IMR-90 (cell line): ENCODE measurements at regions not wholly inside any gene's neighbourhood (a gene's known extent, or its start where the extent isn't known, plus 50 kb on each side); places are given as distances from the start of the nearest gene placed in this dataset.

Source experiments
- ATAC-seq: fragments of 200-7000 bp; cut with Tn5 transposase; 2 replicates; pipeline ENCODE4 v1.9.1; 2020; ENCODE audit warnings: low read depth, mild to moderate bottlenecking, moderate library complexity
- BruUV-seq: library from RNA; stranded (reverse); fragments of 400-500 nt; replicated peaks from 2 replicates; lab custom pipeline; 2021; lab: Mats Ljungman, UMichigan
- CTCF ChIA-PET: fragments of 300-600 bp; formaldehyde crosslinking; extraction: SDS; loops from one replicate; lab custom pipeline; 2021; ENCODE audit warnings: antibody characterized with exemption; lab: Yijun Ruan, JAX
- POLR2A ChIA-PET: fragments of 300-600 bp; sonication (Branson Sonifier 250); formaldehyde crosslinking; loops from one replicate; lab custom pipeline; 2022; ENCODE audit warnings: antibody characterized with exemption; ENCODE audit not compliant: unreplicated experiment; lab: Charles Lee
- DNase-seq: peaks from one replicate; pipeline ENCODE4 v3.0.0; 2013
- H2AFZ ChIP-seq: replicated peaks from 2 replicates; pipeline ENCODE3; 2013; ENCODE audit warnings: low read length, mild to moderate bottlenecking; ENCODE audit not compliant: poor library complexity
- H2AK5ac ChIP-seq: 2 replicates; pipeline ENCODE4 v1.6.1; 2013; ENCODE audit warnings: low read depth, low read length, inconsistent platforms
- H2AK9ac ChIP-seq: replicated peaks from 2 replicates; pipeline ENCODE3; 2013; ENCODE audit warnings: mild to moderate bottlenecking, low read depth, low read length, moderate library complexity; ENCODE audit not compliant: poor library complexity
- H2BK120ac ChIP-seq: 2 replicates; pipeline ENCODE4 v1.6.1; 2013; ENCODE audit warnings: low read depth, low read length, inconsistent platforms
- H2BK15ac ChIP-seq: 3 replicates; pipeline ENCODE4 v1.6.1; 2013; ENCODE audit warnings: low read depth, low read length, inconsistent platforms
- H2BK20ac ChIP-seq: 2 replicates; pipeline ENCODE4 v1.6.1; 2013; ENCODE audit warnings: low read depth, mild to moderate bottlenecking, inconsistent platforms, low read length, moderate library complexity
- H2BK5ac ChIP-seq: 2 replicates; pipeline ENCODE4 v1.6.1; 2013; ENCODE audit warnings: mild to moderate bottlenecking, low read depth, low read length, inconsistent platforms; ENCODE audit not compliant: poor library complexity, severe bottlenecking
- H3K14ac ChIP-seq: replicated peaks from 2 replicates; pipeline ENCODE4 v1.6.1; 2013; ENCODE audit warnings: low read depth, low read length, inconsistent platforms
- H3K18ac ChIP-seq: 2 replicates; pipeline ENCODE4 v1.6.1; 2013; ENCODE audit warnings: low read depth, low read length, control low read depth
- H3K23ac ChIP-seq: 2 replicates; pipeline ENCODE4 v1.6.1; 2013; ENCODE audit warnings: low read depth, low read length, inconsistent platforms
- H3K27ac ChIP-seq: 2 replicates; pipeline ENCODE4 v1.5.1; 2013; ENCODE audit warnings: mild to moderate bottlenecking, control low read depth, low read length; ENCODE audit not compliant: insufficient read depth
- H3K27me3 ChIP-seq: 2 replicates; pipeline ENCODE4 v1.6.1; 2013; ENCODE audit warnings: low read length; ENCODE audit not compliant: control insufficient read depth, insufficient read depth
- H3K36me3 ChIP-seq: 2 replicates; pipeline ENCODE4 v1.6.1; 2013; ENCODE audit warnings: low read length, mixed read lengths; ENCODE audit not compliant: control insufficient read depth, insufficient read depth
- H3K4ac ChIP-seq: 2 replicates; pipeline ENCODE4 v1.6.1; 2013; ENCODE audit warnings: low read depth, low read length, inconsistent platforms
- H3K4me1 ChIP-seq: 2 replicates; pipeline ENCODE4 v1.6.1; 2013; ENCODE audit warnings: low read length, mixed read lengths; ENCODE audit not compliant: control insufficient read depth, insufficient read depth
- H3K4me2 ChIP-seq: 2 replicates; pipeline ENCODE4 v1.6.1; 2013; ENCODE audit warnings: low read depth, mild to moderate bottlenecking, control low read depth, low read length, moderate library complexity
- H3K4me3 ChIP-seq: 2 replicates; pipeline ENCODE4 v1.5.1; 2013; ENCODE audit warnings: low read depth, mild to moderate bottlenecking, control low read depth, low read length, moderate library complexity; ENCODE audit not compliant: insufficient read depth
- H3K56ac ChIP-seq: 2 replicates; pipeline ENCODE4 v1.6.1; 2013; ENCODE audit warnings: low read length, inconsistent platforms; ENCODE audit not compliant: insufficient read depth; ENCODE audit errors: extremely low read depth
- H3K79me1 ChIP-seq, 2 experiments: 2 replicates each; pipeline ENCODE4 v1.6.1; 2013; ENCODE audit warnings: low read length in 2 of 2, inconsistent platforms in 1 of 2, low read depth in 1 of 2
- H3K9ac ChIP-seq: 2 replicates; pipeline ENCODE4 v1.6.1; 2013; ENCODE audit warnings: low read depth, low read length, control low read depth
- H3K9me1 ChIP-seq: 2 replicates; pipeline ENCODE4 v1.6.1; 2013; ENCODE audit warnings: low read length, inconsistent platforms; ENCODE audit not compliant: insufficient read depth
- H3K9me3 ChIP-seq: 2 replicates; pipeline ENCODE4 v1.6.1; 2013; ENCODE audit warnings: low read length; ENCODE audit not compliant: control insufficient read depth, insufficient read depth
- H4K20me1 ChIP-seq: 2 replicates; pipeline ENCODE4 v1.6.1; 2013; ENCODE audit warnings: low read length, inconsistent platforms; ENCODE audit not compliant: insufficient read depth
- H4K5ac ChIP-seq: 2 replicates; pipeline ENCODE4 v1.6.1; 2013; ENCODE audit warnings: mild to moderate bottlenecking, low read depth, low read length, control low read depth
- H4K8ac ChIP-seq, 2 experiments: 2 replicates each; pipeline ENCODE4 v1.6.1; 2013; ENCODE audit warnings: low read depth in 2 of 2, low read length in 2 of 2, control low read depth in 1 of 2, inconsistent platforms in 1 of 2
- H4K91ac ChIP-seq: 2 replicates; pipeline ENCODE4 v1.6.1; 2013; ENCODE audit warnings: low read depth, low read length, inconsistent platforms; ENCODE audit not compliant: insufficient read depth
- BHLHE40 ChIP-seq: fragments of 150-350 bp; IDR thresholded peaks from 2 replicates; pipeline ENCODE4 v1.6.1; 2016; ENCODE audit warnings: mild to moderate bottlenecking, low read depth, low read length
- CEBPB ChIP-seq: IDR thresholded peaks from 2 replicates; pipeline ENCODE4 v1.6.1; 2012; ENCODE audit warnings: low read depth, low read length, improper control_type of control experiment
- MAFK ChIP-seq: IDR thresholded peaks from 2 replicates; pipeline ENCODE4 v1.6.1; 2012; ENCODE audit warnings: low read depth, low read length, improper control_type of control experiment
- MAZ ChIP-seq: IDR thresholded peaks from 2 replicates; pipeline ENCODE4 v1.6.1; 2012; ENCODE audit warnings: low read depth, mild to moderate bottlenecking, low read length, improper control_type of control experiment, moderate library complexity, borderline replicate concordance
- MXI1 ChIP-seq: IDR thresholded peaks from 2 replicates; pipeline ENCODE4 v1.6.1; 2012; ENCODE audit warnings: low read depth, mild to moderate bottlenecking, low read length, moderate library complexity, borderline replicate concordance
- NFE2L2 ChIP-seq: fragments of 150-350 bp; IDR thresholded peaks from 2 replicates; pipeline ENCODE4 v1.6.1; 2016; ENCODE audit warnings: low read depth, mild to moderate bottlenecking, low read length
- POLR2A ChIP-seq: IDR thresholded peaks from 2 replicates; pipeline ENCODE4 v1.6.1; 2012; ENCODE audit warnings: mild to moderate bottlenecking, low read depth, low read length
- RCOR1 ChIP-seq: IDR thresholded peaks from 2 replicates; pipeline ENCODE4 v1.6.1; 2012; ENCODE audit warnings: mild to moderate bottlenecking, low read length, improper control_type of control experiment; ENCODE audit not compliant: insufficient replicate concordance
- WGBS, 2 experiments: methylation state at CpG; one replicate each; pipeline versions ENCODE4 v1.1.5 to v1.1.7; 2013; ENCODE audit warnings: missing lambda C conversion rate in 2 of 2; ENCODE audit not compliant: insufficient read length in 1 of 2; ENCODE audit errors: extremely low coverage in 2 of 2; 5-methylcytosine and 5-hydroxymethylcytosine counted together
- dilution Hi-C: fragments of 300-500 bp; cut with HindIII; formaldehyde crosslinking; loops from one replicate; pipeline ENCODE4 v1.14.3; 2018; ENCODE audit warnings: low sequenced_read_pairs; ENCODE audit not compliant: unreplicated experiment
- in situ Hi-C: fragments of 300-500 bp; cut with MboI; formaldehyde crosslinking; loops from 3 replicates; pipeline ENCODE4 v1.14.3; 2019; ENCODE audit warnings: low sequenced_read_pairs, inconsistent platforms, mixed read lengths
- intact Hi-C: fragments of 100-400 bp; cut with micrococcal nuclease; formaldehyde crosslinking; loops from 2 replicates; pipeline ENCODE4 v1.10.0; 2022
- TF ChIP-seq, protein P1 (sequence below): fragments of 150-350 bp; IDR thresholded peaks from 2 replicates; pipeline ENCODE4 v1.6.1; 2016; ENCODE audit warnings: low read depth, mild to moderate bottlenecking, low read length, moderate library complexity, borderline replicate concordance
- TF ChIP-seq, protein P2 (sequence below): fragments of 150-350 bp; IDR thresholded peaks from 2 replicates; pipeline ENCODE4 v1.6.1; 2017; ENCODE audit warnings: mild to moderate bottlenecking, antibody characterized with exemption, low read length, low read depth

DNA sequence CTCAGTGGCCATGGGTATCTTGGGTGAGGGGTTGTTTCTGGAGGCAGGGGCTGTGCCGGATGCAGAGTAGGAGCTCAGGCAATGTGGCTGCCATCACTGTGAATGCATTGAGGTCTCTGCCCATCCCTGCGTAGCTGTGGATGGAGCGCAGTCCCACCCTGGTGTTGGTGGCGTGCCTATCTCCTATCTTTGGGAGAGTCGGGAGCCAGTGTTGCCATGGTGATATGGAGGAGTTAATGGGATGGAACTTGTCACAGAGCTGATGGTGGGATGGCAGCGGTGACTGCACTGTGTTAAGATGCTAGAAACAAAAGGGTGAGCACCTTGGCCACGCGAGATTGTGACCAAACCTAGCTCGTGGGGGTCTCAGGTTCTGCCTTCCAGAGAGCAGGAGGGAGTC, 197.3 kb downstream of the MELK start:
- ATAC-seq (no peak), DNase-seq (no peak)
- Histone ChIP-seq H3K27ac (no peak overlapping the region), H4K20me1 (no peaks in the 10 kb centered on the region; the same call in 1 of the 2 replicates), H3K23ac (no peak overlapping the region), H3K4me2 (no peak overlapping the region), H2AK5ac (no peak overlapping the region), H2BK120ac (no peak overlapping the region), H3K4me1 (no peaks in the 10 kb centered on the region), H4K8ac (no peak overlapping the region), H2BK20ac (no peak overlapping the region), H3K9ac (no peak overlapping the region), H4K5ac (no peak overlapping the region), H3K56ac (no peak overlapping the region), H2AK9ac (no peak overlapping the region), H3K18ac (no peak overlapping the region), H3K4me3 (no peak overlapping the region), H3K9me1 (no peaks in the 10 kb centered on the region), H2BK5ac (no peak overlapping the region), H3K27me3 (peaks cover 8% of the 10 kb centered on the region), H3K36me3 (no peaks in the 10 kb centered on the region), H3K9me3 (peaks cover 7% of the 10 kb centered on the region), H3K79me1 (no peaks in the 10 kb centered on the region), H4K91ac (no peak overlapping the region), H3K4ac (no peak overlapping the region), H2BK15ac (no peak overlapping the region), H2AFZ (no peak overlapping the region), H3K14ac (no peak overlapping the region)
- BruUV-seq: no TSS peak
- ChIA-PET POLR2A (no interaction called here), CTCF (no interaction called here)
- intact Hi-C loops (no loop called here), dilution Hi-C loops (no loop called here), in situ Hi-C loops (no loop called here)
- TF ChIP-seq, protein P1, sequence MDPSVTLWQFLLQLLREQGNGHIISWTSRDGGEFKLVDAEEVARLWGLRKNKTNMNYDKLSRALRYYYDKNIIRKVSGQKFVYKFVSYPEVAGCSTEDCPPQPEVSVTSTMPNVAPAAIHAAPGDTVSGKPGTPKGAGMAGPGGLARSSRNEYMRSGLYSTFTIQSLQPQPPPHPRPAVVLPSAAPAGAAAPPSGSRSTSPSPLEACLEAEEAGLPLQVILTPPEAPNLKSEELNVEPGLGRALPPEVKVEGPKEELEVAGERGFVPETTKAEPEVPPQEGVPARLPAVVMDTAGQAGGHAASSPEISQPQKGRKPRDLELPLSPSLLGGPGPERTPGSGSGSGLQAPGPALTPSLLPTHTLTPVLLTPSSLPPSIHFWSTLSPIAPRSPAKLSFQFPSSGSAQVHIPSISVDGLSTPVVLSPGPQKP: no peak
- TF ChIP-seq RCOR1 (no peak), POLR2A (no peak), BHLHE40 (no peak), NFE2L2 (no peak), MXI1 (no peak), CEBPB (no peak), MAFK (no peak), MAZ (no peak)
- TF ChIP-seq, protein P2, sequence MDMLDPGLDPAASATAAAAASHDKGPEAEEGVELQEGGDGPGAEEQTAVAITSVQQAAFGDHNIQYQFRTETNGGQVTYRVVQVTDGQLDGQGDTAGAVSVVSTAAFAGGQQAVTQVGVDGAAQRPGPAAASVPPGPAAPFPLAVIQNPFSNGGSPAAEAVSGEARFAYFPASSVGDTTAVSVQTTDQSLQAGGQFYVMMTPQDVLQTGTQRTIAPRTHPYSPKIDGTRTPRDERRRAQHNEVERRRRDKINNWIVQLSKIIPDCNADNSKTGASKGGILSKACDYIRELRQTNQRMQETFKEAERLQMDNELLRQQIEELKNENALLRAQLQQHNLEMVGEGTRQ: no peak
- 68% methylated on average over 5 of the region's 9 CpGs; no CpG with 5 or more reads in 1 of the 2 experiments for WGBS, 2 experiments
